GM12878 (cell line): ENCODE measurements at regions not wholly inside any gene's neighbourhood (a gene's known extent, or its start where the extent isn't known, plus 50 kb on each side); places are given as distances from the start of the nearest gene placed in this dataset.

ENCODE experiments used
- ATAC-seq: fragments of 200-7000 bp; cut with Tn5 transposase; 3 replicates; pipeline ENCODE4 v1.9.1; 2020; ENCODE audit warnings: mild to moderate bottlenecking, moderate library complexity
- BruUV-seq: library from RNA; stranded (reverse); fragments of 400-500 nt; replicated peaks from 2 replicates; lab custom pipeline; 2021; lab: Mats Ljungman, UMichigan
- CTCF ChIA-PET: fragments of 300-600 bp; sonication (Branson Sonifier 250); formaldehyde crosslinking; extraction: SDS; loops from one replicate; lab custom pipeline; 2021; ENCODE audit warnings: inconsistent platforms; lab: Yijun Ruan, JAX
- POLR2A ChIA-PET: fragments of 350-600 bp; formaldehyde crosslinking; extraction: SDS; loops from one replicate; lab custom pipeline; 2021; ENCODE audit warnings: inconsistent platforms; lab: Charles Lee
- RAD21 ChIA-PET: fragments of 300-600 bp; sonication (Branson Sonifier 250); formaldehyde crosslinking; loops from one replicate; lab custom pipeline; 2023; ENCODE audit warnings: antibody characterized with exemption; ENCODE audit not compliant: unreplicated experiment; lab: Charles Lee
- SMC1A ChIA-PET: fragments of 300-600 bp; sonication (Branson Sonifier 250); formaldehyde crosslinking; loops from one replicate; lab custom pipeline; 2023; ENCODE audit not compliant: unreplicated experiment, uncharacterized antibody; lab: Charles Lee
- DNase-seq: peaks from one replicate; pipeline ENCODE4 v3.0.0-alpha.2; 2011; ENCODE audit warnings: low read depth, low spot score
- FAIRE-seq: peaks from 3 replicates; lab custom pipeline; 2011; peaks lifted over from hg19 to GRCh38; lab: Jason Lieb, UNC
- H2AFZ ChIP-seq: 2 replicates; pipeline ENCODE4 v1.6.0; 2011; ENCODE audit warnings: low read depth, low read length, control low read depth; ENCODE audit not compliant: control insufficient read depth
- H3K27ac ChIP-seq: 2 replicates; pipeline ENCODE4 v1.5.1; 2011; ENCODE audit warnings: control low read depth; ENCODE audit not compliant: control insufficient read depth, insufficient read depth
- H3K27me3 ChIP-seq, 2 experiments: replicated peaks in 1 of 2; 2 replicates each; pipeline versions ENCODE4 v1.6.0 to v1.6.1; 2011; ENCODE audit warnings: low read length in 1 of 2; ENCODE audit not compliant: control insufficient read depth in 2 of 2, insufficient read depth in 2 of 2
- H3K36me3 ChIP-seq, 2 experiments: 2 replicates each; pipeline ENCODE4 v1.5.1; 2011; ENCODE audit warnings: low read length in 1 of 2; ENCODE audit not compliant: control insufficient read depth in 2 of 2, insufficient read depth in 2 of 2
- H3K4me1 ChIP-seq: 2 replicates; pipeline ENCODE4 v1.6.1; 2011; ENCODE audit warnings: mild to moderate bottlenecking, low read length, moderate library complexity, mixed read lengths; ENCODE audit not compliant: control insufficient read depth, insufficient read depth
- H3K4me2 ChIP-seq: 2 replicates; pipeline ENCODE4 v1.6.0; 2011; ENCODE audit warnings: control low read depth; ENCODE audit not compliant: control insufficient read depth, insufficient read depth
- H3K4me3 ChIP-seq: fragments of 200-600 bp; sonication (generic); 2 replicates; pipeline ENCODE4 v1.5.1; 2016
- H3K79me2 ChIP-seq: 2 replicates; pipeline ENCODE4 v1.6.0; 2011; ENCODE audit warnings: low read length; ENCODE audit not compliant: control insufficient read depth, insufficient read depth
- H3K9ac ChIP-seq: 2 replicates; pipeline ENCODE4 v1.8.0; 2011; ENCODE audit warnings: low read length, control low read depth, mixed read lengths; ENCODE audit not compliant: control insufficient read depth, insufficient read depth
- H3K9me3 ChIP-seq: replicated peaks from 3 replicates; pipeline ENCODE4 v1.5.1; 2011; ENCODE audit warnings: mild to moderate bottlenecking, low read length; ENCODE audit not compliant: control insufficient read depth, insufficient read depth
- H4K20me1 ChIP-seq: 2 replicates; pipeline ENCODE4 v1.6.0; 2011; ENCODE audit not compliant: control insufficient read depth, insufficient read depth
- ASH2L ChIP-seq: fragments of 300-600, 200-600 bp; sonication (generic); IDR thresholded peaks from 2 replicates; pipeline ENCODE4 v1.6.1; 2017; ENCODE audit warnings: low read depth, mild to moderate bottlenecking, borderline replicate concordance
- DPF2 ChIP-seq: fragments of 450-650 bp; IDR thresholded peaks from 2 replicates; pipeline ENCODE4 v1.6.1; 2017; ENCODE audit warnings: mild to moderate bottlenecking
- E4F1 ChIP-seq: fragments of 450-650 bp; IDR thresholded peaks from 2 replicates; pipeline ENCODE4 v1.6.1; 2018; ENCODE audit warnings: borderline replicate concordance, mild to moderate bottlenecking; ENCODE audit not compliant: partially characterized antibody
- ESRRA ChIP-seq: IDR thresholded peaks from 2 replicates; pipeline ENCODE4 v1.6.1; 2012; ENCODE audit warnings: mild to moderate bottlenecking, low read length, improper control_type of control experiment
- HCFC1 ChIP-seq: fragments of 150-350 bp; IDR thresholded peaks from 2 replicates; pipeline ENCODE4 v1.6.1; 2014; ENCODE audit warnings: low read length
- IKZF2 ChIP-seq, 2 experiments: fragments of 450-650 bp; IDR thresholded peaks; 2 replicates each; pipeline ENCODE4 v1.6.1; 2017; ENCODE audit warnings: mild to moderate bottlenecking in 2 of 2, moderate library complexity in 2 of 2
- MAX ChIP-seq: IDR thresholded peaks from 2 replicates; pipeline ENCODE4 v1.6.1; 2012; ENCODE audit warnings: low read depth, low read length, improper control_type of control experiment
- MTA3 ChIP-seq: IDR thresholded peaks from 2 replicates; pipeline ENCODE4 v1.6.1; 2012; ENCODE audit warnings: low read length, inconsistent platforms, borderline replicate concordance
- MYB ChIP-seq: fragments of 150-350 bp; IDR thresholded peaks from 2 replicates; pipeline ENCODE4 v1.6.1; 2014; ENCODE audit warnings: mild to moderate bottlenecking, low read depth, low read length, borderline replicate concordance
- NR2C1 ChIP-seq: fragments of 450-650 bp; IDR thresholded peaks from 2 replicates; pipeline ENCODE4 v1.6.1; 2017; ENCODE audit warnings: antibody characterized with exemption, mild to moderate bottlenecking, moderate library complexity
- NR2F1 ChIP-seq: fragments of 450-650 bp; conservative IDR thresholded peaks from 2 replicates; pipeline ENCODE4 v1.6.1; 2017; ENCODE audit warnings: mild to moderate bottlenecking
- PKNOX1 ChIP-seq: fragments of 450-650 bp; IDR thresholded peaks from 2 replicates; pipeline ENCODE4 v1.6.1; 2016; ENCODE audit warnings: mild to moderate bottlenecking
- RCOR1 ChIP-seq: conservative IDR thresholded peaks from 2 replicates; pipeline ENCODE4 v1.6.1; 2012; ENCODE audit warnings: low read depth, low read length, improper control_type of control experiment
- RUNX3 ChIP-seq: IDR thresholded peaks from 2 replicates; pipeline ENCODE4 v1.6.1; 2012; ENCODE audit warnings: low read length, inconsistent platforms
- ZNF622 ChIP-seq: fragments of 450-650 bp; IDR thresholded peaks from 2 replicates; pipeline ENCODE4 v1.6.1; 2017; ENCODE audit warnings: mild to moderate bottlenecking, inconsistent platforms
- ZNF687 ChIP-seq: fragments of 450-650 bp; IDR thresholded peaks from 2 replicates; pipeline ENCODE4 v1.6.1; 2017; ENCODE audit warnings: mild to moderate bottlenecking, moderate library complexity
- WGBS: methylation state at CpG from one replicate; pipeline ENCODE4 v1.1.6; 2016; ENCODE audit warnings: low lambda C conversion rate; ENCODE audit not compliant: insufficient replicate concordance, insufficient coverage; ENCODE audit errors: missing lambda C conversion rate; 5-methylcytosine and 5-hydroxymethylcytosine counted together
- in situ Hi-C: fragments of 300-500 bp; cut with MboI; formaldehyde crosslinking; loops from 9 replicates; pipeline ENCODE4 v1.14.3; 2018; ENCODE audit warnings: mixed read lengths
- intact Hi-C: fragments of 100-400 bp; cut with micrococcal nuclease; formaldehyde crosslinking; loops from one replicate; pipeline ENCODE4 v1.14.2; 2022; ENCODE audit not compliant: unreplicated experiment

GRCh38 chr6:106026748-106027715 is 59.1 kb upstream of the PRDM1 start:
- WGBS, result 31% methylated on average over 17 of the region's 17 CpGs
- ATAC-seq (no peak), DNase-seq (peak; percentile 8), FAIRE-seq (peak; percentile 13)
- H3K27me3 ChIP-seq, result no peaks in the 10 kb centered on the region
- no peak overlapping the region for H3K4me3 ChIP-seq
- RAD21 ChIA-PET, result no interaction called here
- H4K20me1 ChIP-seq, result no peaks in the 10 kb centered on the region
- H3K27ac ChIP-seq, result no peak overlapping the region
- SMC1A ChIA-PET, result interaction anchor here (0.8 to 1.4 kb wide), 2 partner anchors 12 to 196 kb away, joined by 3 to 4 read pairs; no protein-coding TSS in a partner anchor
- intact Hi-C loops, result no loop called here
- no peaks in the 10 kb centered on the region for H3K79me2 ChIP-seq
- in situ Hi-C loops, result no loop called here
- POLR2A ChIA-PET, result no interaction called here
- H3K9me3 ChIP-seq, result no peaks in the 10 kb centered on the region
- no peaks in the 10 kb centered on the region for H3K36me3 ChIP-seq
- H3K4me1 ChIP-seq, result no peaks in the 10 kb centered on the region
- H3K9ac ChIP-seq, result no peak overlapping the region
- BruUV-seq, result no TSS peak
- CTCF ChIA-PET, result no interaction called here
- 0 out of 2 replicates have a peak overlapping the region, but pooled peaks have one; percentile 9 for H2AFZ ChIP-seq
- no peak overlapping the region for H3K4me2 ChIP-seq
- no peak for TF ChIP-seq MTA3
- no peak for TF ChIP-seq HCFC1
- TF ChIP-seq RCOR1, result no peak
- TF ChIP-seq NR2C1, result no peak
- no peak for TF ChIP-seq ESRRA
- TF ChIP-seq MAX, result no peak
- peak in 1 of 2 experiments; percentile 18; a peak in 1 of 4 replicates for TF ChIP-seq IKZF2 (IDR thresholded peaks at IDR 0.05)
- TF ChIP-seq DPF2, result no peak
- no peak for TF ChIP-seq MYB
- no peak for TF ChIP-seq NR2F1
- TF ChIP-seq ZNF687, result no peak
- TF ChIP-seq ZNF622, result no peak
- TF ChIP-seq RUNX3, result 0 out of 2 replicates have a peak, but pooled peaks have one; percentile 31
- TF ChIP-seq PKNOX1, result no peak
- no peak for TF ChIP-seq ASH2L
- TF ChIP-seq E4F1, result no peak
